Activated CD8-positive, alpha-beta memory T cell treated with anti-CD3 and anti-CD28 coated beads, Interleukin-2, amount 50 U/mL, for 1 hour (primary cell): ENCODE measurements at regions not wholly inside any gene's neighbourhood (a gene's known extent, or its start where the extent isn't known, plus 50 kb on each side); places are given as distances from the start of the nearest gene placed in this dataset.
"Not testable (repeated sequence)": the region's sequence is repeated elsewhere in the genome, so short reads cannot be mapped to it uniquely, and the experiment has no call there.

Experiments used
- DNase-seq: peaks from one replicate; pipeline ENCODE4 v3.0.0-alpha.2; 2020; ENCODE audit errors: extremely low read depth

GRCh38 chr2:2799151-2799697 is 468.1 kb upstream of the MYT1L start:
- DNase-seq = no peak

GRCh38 chr2:2798337-2798736 is 467.3 kb upstream of the MYT1L start:
- no peak for DNase-seq

DNA sequence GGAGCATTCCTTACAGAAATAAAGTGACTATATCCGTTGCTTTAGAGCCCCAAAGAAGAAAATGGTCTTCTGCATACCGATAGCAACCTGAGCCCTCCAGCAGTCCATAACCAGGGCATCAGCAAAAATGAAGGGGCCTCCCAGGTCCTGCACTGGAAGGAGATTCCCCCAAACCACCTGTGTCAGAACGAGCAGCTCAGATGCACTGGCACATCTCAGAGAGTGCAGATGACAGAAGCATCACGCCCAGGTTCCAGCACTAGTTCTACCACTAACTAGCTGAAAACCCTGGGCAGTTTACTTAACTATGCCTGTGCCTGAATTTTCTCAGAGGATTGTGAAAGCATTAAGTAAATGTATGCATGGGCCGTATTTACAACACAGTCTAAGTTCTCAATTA is 466.7 kb upstream of the MYT1L start:
- no peak for DNase-seq

- no peak for DNase-seq
Observed at GRCh38 chr2:2796207-2796606, 465.1 kb upstream of the MYT1L start.

GRCh38 chr2:2795438-2796091 is 464.5 kb upstream of the MYT1L start:
- no peak for DNase-seq

GRCh38 chr2:2793925-2794560 is 463.0 kb upstream of the MYT1L start:
- DNase-seq = no peak

GRCh38 chr2:2793514-2793913 is 462.4 kb upstream of the MYT1L start:
- no peak for DNase-seq

DNA sequence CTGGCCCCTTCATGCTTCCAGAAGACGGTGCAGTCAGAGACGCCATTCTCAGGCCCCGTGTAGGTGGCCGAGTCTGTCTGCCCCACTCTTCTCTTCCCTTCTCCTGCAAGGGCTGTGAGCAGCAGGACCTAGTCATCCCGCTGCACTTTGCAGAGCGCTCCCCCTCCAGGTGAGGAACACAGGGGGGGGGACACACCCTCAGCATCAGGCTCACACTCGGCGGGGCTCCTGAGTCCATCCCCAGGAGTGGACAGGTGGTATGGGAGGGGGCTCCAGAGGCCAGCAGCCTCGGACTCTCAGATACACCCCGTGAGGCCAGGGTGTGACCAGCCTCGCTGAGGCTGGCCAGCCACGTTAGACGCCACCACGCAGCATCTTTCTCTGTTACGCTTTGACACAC is 460.5 kb upstream of the MYT1L start:
- no peak for DNase-seq

DNA sequence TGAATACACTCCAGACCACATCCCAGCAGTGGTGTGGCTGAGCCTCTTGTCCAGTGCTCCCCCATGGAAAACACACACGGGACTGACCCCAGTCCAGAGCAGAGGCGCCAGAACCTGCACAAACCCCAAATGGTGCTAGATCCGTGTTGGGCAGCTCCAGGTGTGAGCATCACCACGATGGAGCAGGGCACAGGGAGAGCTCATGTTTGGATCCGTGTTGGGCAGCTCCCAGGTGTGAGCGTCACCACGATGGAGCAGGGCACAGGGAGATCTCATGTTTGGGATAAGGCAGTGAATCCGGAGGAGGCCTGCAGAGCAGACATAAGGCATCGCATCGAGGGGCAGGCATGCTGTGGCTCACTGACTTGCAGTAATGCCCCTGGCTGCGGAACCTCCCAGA is 460.0 kb upstream of the MYT1L start:
- DNase-seq = no peak

- no peak for DNase-seq
Observed at GRCh38 chr2:2788076-2788475, 457.0 kb upstream of the MYT1L start.

GRCh38 chr2:2787301-2787907 is 456.3 kb upstream of the MYT1L start:
- no peak for DNase-seq

DNA sequence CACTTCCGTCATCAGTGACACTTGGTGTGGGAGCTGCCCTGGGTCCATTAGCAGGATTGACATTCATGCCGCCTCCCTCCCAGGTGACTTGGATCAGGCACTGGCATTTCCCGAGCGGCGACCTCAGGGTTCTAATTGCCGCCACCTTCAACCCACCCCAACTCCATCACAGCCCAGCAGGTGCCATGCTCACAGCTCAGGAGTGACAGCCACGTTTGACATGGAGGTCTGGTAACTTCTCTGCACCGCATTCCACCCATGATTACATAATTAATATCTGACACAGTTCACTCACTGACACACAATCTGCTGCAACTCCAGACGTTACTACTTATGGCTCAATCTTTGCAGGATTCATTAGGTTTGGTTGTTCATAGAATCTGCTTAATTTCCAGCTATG is 450.9 kb upstream of the MYT1L start:
- no peak for DNase-seq

DNA sequence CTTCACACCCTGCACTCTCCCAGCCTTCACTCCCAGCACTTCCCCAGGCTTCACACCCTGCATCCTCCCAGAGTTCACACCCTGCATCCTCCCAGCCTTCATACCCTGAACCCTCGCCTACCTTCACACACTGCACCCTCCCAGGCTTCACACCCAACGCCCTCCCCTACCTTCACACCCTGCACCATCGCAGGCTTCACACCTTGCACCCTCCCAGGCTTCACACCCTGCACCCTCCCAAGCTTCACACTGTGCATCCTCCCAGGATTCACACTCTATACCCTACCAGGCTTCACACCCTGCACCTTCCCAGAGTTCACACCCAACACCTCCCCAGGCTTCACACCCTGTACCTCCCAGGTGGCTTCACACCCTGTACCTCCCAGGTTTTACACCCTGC is 448.7 kb upstream of the MYT1L start:
- DNase-seq = no peak

DNA sequence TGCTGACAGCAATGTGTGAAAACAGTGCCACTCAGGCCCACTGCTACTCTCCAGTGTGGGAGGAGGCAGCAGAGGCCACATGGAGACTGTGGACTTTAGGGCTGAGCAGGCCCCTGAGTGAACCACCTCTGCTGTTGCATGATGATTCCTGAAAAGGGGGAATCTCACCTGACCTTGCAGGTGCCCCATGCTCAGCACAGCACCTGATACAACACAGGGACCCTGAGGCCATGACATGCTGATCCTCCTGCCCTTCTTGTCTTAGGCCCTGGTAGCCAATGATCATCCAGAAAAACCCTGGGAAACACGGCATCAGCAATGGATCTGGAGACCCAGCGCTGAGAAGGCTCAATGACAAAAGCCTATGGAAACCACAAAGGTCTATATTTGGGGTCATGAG is 446.8 kb upstream of the MYT1L start:
- DNase-seq = no peak

DNA sequence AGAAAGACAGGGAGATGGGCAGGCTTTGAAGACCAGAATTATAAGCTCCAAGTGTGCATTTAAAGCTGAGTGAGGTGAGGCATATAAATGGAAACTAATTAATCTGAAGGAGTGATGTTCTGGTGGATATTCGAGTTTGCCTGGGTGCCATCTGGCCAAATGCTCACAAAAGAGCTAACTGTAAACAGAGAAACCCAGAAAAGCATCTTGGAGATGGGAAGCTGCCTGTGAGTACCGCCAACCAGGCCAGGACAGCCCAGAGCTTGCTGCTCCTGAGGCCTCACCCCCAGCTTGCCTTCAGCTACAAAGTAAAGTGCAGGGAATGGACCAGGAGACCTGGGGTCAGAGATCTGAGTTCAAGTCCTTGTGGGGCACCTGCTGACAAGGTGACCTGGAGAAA is 446.1 kb upstream of the MYT1L start:
- DNase-seq = no peak

DNA sequence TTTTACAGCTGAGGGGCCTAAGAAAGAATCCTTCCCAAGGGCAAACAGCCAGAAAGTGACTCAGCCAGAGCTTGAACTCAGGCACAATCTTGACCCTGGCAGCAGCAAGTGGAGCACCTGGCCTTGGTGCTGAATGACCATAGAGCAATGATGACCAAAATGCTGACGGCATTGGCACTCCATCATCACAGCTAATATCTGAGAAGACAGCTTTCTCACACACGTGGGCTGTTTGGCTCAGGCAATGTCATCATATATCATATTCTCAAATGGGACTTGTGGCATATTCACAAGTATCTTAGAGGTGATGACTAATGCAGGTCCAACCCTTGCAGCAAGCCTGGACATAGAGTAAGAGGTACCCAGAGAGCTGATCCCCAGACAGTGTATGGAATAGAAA is 443.9 kb upstream of the MYT1L start:
- DNase-seq = no peak

DNA sequence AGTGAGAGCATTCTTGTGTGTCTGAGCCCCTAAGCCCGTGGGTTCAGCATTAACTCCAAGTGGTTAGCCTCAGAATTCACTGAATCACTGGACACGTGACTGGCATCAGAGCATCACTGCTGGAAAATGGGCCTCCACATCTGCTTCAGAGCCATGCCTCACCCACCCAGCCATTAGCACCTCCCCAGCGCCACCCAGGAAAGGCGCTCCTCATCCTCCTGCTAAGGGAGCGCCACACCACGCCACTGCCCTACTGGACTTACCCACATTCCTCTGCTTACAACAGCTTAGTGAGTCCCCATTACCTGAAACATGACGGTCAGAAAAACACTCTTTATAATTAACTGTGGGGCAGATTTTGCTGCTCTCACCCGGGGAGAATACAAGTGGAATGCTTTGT is 442.6 kb upstream of the MYT1L start:
- no peak for DNase-seq

- DNase-seq = not testable (repeated sequence)
Observed at GRCh38 chr2:2773080-2773479, 442.0 kb upstream of the MYT1L start.

GRCh38 chr2:2771721-2772411 is 440.8 kb upstream of the MYT1L start:
- DNase-seq = no peak

DNA sequence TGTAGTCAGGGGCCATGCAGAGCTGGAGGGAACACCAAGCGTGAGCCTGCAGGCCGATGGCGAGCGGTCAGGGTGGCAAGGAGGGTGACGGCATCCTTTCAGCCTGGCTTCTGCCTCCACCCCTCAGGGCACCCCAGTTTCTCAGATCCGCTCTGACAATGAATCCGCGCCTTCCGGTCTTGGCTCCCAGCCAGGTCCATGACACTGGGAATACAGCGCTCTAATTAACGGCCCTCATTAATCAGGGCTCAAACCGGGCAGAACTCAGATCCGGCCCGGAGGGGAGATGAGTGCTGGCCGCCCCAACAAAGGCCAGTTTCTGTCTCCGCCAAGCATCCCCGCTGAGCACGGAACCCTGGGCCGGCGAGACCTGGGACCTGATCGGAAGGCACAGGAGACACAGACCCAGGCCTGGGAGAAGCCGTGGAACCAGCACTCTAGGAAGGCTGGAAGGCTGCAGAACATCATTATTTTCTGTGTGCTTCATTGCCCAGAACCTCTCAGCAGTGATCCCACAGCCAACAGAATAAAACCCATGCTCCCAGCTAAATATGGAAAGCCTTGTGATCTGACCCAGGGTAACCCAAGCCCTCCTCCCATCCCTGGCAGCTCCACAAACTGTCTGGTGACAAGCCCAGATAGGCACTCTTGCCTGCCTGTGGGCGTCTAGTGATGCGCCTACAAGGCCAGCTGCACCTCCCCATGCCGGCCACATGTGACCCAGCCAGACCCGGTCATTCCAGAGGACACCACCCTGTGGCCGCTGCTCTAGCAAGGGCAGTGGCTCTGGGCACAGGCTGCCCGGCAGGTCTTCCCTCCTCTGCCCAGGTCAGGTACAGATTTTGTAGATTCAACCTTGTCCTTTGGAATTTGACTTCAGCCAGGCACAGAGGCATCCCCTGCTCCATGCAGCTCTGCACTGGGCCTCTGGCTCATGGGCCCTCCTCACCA is 438.7 kb upstream of the MYT1L start:
- no peak for DNase-seq

- no peak for DNase-seq
Observed at GRCh38 chr2:2768476-2768875, 437.4 kb upstream of the MYT1L start.
